ENCODE measurements at regions not wholly inside any gene's neighbourhood (a gene's known extent, or its start where the extent isn't known, plus 50 kb on each side); places are given as distances from the start of the nearest gene placed in this dataset.

DNA sequence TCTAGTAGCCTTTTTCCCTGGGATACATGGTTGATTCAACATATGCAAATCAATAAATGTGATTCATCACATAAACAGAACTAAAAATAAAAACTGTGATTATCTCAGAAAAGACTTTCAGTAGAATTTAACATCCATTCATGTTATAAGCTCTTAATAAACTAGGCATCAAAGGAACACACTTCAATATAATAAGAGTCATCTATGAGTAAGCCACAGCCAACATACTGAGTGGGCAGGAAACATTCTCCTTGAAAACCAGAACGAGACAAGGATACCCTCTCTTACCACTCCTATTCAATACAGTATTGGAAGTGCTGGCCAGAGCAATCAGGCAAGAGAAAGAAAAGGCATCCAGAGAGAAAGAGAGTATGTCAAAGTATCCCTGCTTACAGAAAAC is 239.9 kb downstream of the ATPSCKMT start:
- H3K4me3 ChIP-seq (replicated peaks in 1 of 3; ENCODE audit: low read depth in 2 of 3, low read length in 3 of 3) = no peak overlapping the region
- H3K27me3 ChIP-seq (ENCODE audit: control insufficient read depth in 2 of 2, insufficient read depth in 2 of 2, low read length in 2 of 2) = no peaks in the 10 kb centered on the region
- H4K20me1 ChIP-seq (ENCODE audit: insufficient read depth, low read length) = no peaks in the 10 kb centered on the region
- H3K4me2 ChIP-seq (replicated peaks; ENCODE audit: extremely low read depth, low read length, poor library complexity, severe bottlenecking) = no peak overlapping the region
- H3K27ac ChIP-seq (ENCODE audit: low read depth in 1 of 2, low read length in 2 of 2) = no peak overlapping the region
- DNase-seq = no peak
- Mint-ChIP-seq H3K27ac (no peak overlapping the region), H3K36me3 (no peaks in the 10 kb centered on the region), H3K27me3 (ENCODE audit: low read depth in 3 of 3) (peaks cover 0 to 2% (median 0%) of the 10 kb centered on the region in 3 donors), H3K4me1 (no peaks in the 10 kb centered on the region), H3K9me3 (peaks cover 0 to 6% (median 3%) of the 10 kb centered on the region in 7 donors), H3K4me3 (no peak overlapping the region)
- H3K79me2 ChIP-seq (ENCODE audit: insufficient read depth, low read length) = no peaks in the 10 kb centered on the region
- H3K9ac ChIP-seq (ENCODE audit: insufficient read depth, low read length, poor library complexity, severe bottlenecking) = no peak overlapping the region
- H3K4me1 ChIP-seq (ENCODE audit: control insufficient read depth in 1 of 2, insufficient read depth in 2 of 2, low read length in 2 of 2) = no peaks in the 10 kb centered on the region
- H3K9me3 ChIP-seq (replicated peaks in 1 of 2; ENCODE audit: control insufficient read depth in 1 of 2, insufficient read depth in 1 of 2, low read length in 2 of 2) = no peaks in the 10 kb centered on the region
- TF ChIP-seq, protein P1, sequence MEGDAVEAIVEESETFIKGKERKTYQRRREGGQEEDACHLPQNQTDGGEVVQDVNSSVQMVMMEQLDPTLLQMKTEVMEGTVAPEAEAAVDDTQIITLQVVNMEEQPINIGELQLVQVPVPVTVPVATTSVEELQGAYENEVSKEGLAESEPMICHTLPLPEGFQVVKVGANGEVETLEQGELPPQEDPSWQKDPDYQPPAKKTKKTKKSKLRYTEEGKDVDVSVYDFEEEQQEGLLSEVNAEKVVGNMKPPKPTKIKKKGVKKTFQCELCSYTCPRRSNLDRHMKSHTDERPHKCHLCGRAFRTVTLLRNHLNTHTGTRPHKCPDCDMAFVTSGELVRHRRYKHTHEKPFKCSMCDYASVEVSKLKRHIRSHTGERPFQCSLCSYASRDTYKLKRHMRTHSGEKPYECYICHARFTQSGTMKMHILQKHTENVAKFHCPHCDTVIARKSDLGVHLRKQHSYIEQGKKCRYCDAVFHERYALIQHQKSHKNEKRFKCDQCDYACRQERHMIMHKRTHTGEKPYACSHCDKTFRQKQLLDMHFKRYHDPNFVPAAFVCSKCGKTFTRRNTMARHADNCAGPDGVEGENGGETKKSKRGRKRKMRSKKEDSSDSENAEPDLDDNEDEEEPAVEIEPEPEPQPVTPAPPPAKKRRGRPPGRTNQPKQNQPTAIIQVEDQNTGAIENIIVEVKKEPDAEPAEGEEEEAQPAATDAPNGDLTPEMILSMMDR (IDR thresholded peaks at IDR 0.05) = no peak
- no peak overlapping the region for H2AFZ ChIP-seq (ENCODE audit: insufficient read depth, low read depth, low read length, poor library complexity, severe bottlenecking)
- H3K36me3 ChIP-seq (replicated peaks in 1 of 2; ENCODE audit: control insufficient read depth in 1 of 2, insufficient read depth in 2 of 2, low read length in 2 of 2) = no peaks in the 10 kb centered on the region
- no CpG with 5 or more reads among the region's 1 CpG for WGBS (ENCODE audit: insufficient coverage)
- intact Hi-C loops (cut with micrococcal nuclease) = no loop called here

DNA sequence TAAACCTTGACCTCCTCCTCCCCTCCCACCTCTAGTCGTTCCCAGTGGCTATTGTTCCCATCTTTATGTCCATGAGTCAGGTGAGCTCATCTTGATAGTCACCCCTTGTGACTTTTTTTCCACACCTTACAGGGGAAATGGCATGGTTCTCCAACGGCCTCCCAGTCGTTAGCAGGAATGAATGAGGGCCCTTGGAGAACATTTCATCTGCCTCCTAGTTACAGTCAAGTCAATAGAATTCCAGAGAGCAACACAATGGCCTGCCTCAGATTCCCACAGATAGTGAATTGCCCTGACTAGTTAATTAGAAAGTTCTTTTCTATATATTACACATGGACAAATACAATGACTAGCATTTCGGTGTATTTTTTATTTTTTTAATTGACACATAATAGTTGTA is 262.6 kb downstream of the ATPSCKMT start:
- H3K27ac ChIP-seq (ENCODE audit: low read depth in 1 of 2, low read length in 2 of 2) = no peak overlapping the region
- H4K20me1 ChIP-seq (ENCODE audit: insufficient read depth, low read length) = no peaks in the 10 kb centered on the region
- no peaks in the 10 kb centered on the region for H3K36me3 ChIP-seq (replicated peaks in 1 of 2; ENCODE audit: control insufficient read depth in 1 of 2, insufficient read depth in 2 of 2, low read length in 2 of 2)
- H3K27me3 Mint-ChIP-seq (ENCODE audit: low read depth in 3 of 3) = peaks cover 0 to 3% (median 0%) of the 10 kb centered on the region in 3 donors
- no peaks in the 10 kb centered on the region for H3K4me1 ChIP-seq (ENCODE audit: control insufficient read depth in 1 of 2, insufficient read depth in 2 of 2, low read length in 2 of 2)
- H3K9me3 Mint-ChIP-seq = peaks cover 7 to 28% (median 13%) of the 10 kb centered on the region in 7 donors
- no peak overlapping the region for H3K27ac Mint-ChIP-seq
- H3K27me3 ChIP-seq (ENCODE audit: control insufficient read depth in 2 of 2, insufficient read depth in 2 of 2, low read length in 2 of 2) = no peaks in the 10 kb centered on the region
- no peak for DNase-seq
- H3K4me1 Mint-ChIP-seq = no peaks in the 10 kb centered on the region
- intact Hi-C loops (cut with micrococcal nuclease) = no loop called here
- peaks cover 9 to 16% of the 10 kb centered on the region in 2 donors for H3K9me3 ChIP-seq (replicated peaks in 1 of 2; ENCODE audit: control insufficient read depth in 1 of 2, insufficient read depth in 1 of 2, low read length in 2 of 2)
- H3K36me3 Mint-ChIP-seq = no peaks in the 10 kb centered on the region
- WGBS (ENCODE audit: insufficient coverage) = 64% methylated on average over 1 of the region's 4 CpGs
- no peak overlapping the region for H3K9ac ChIP-seq (ENCODE audit: insufficient read depth, low read length, poor library complexity, severe bottlenecking)
- no peaks in the 10 kb centered on the region for H3K79me2 ChIP-seq (ENCODE audit: insufficient read depth, low read length)
- H2AFZ ChIP-seq (ENCODE audit: insufficient read depth, low read depth, low read length, poor library complexity, severe bottlenecking) = no peak overlapping the region
- no peak overlapping the region for H3K4me3 ChIP-seq (replicated peaks in 1 of 3; ENCODE audit: low read depth in 2 of 3, low read length in 3 of 3)
- no peak overlapping the region for H3K4me2 ChIP-seq (replicated peaks; ENCODE audit: extremely low read depth, low read length, poor library complexity, severe bottlenecking)
- TF ChIP-seq, protein P1 (IDR thresholded peaks at IDR 0.05) = no peak
- H3K4me3 Mint-ChIP-seq = no peak overlapping the region
